ENCODE measurements at regions not wholly inside any gene's neighbourhood (a gene's known extent, or its start where the extent isn't known, plus 50 kb on each side); places are given as distances from the start of the nearest gene placed in this dataset.

GRCh38 chr5:143497749-143498148 is 94.3 kb upstream of the NR3C1 start:
- no peak for DNase-seq (ENCODE audit: extremely low read depth, insufficient read length)
- Histone ChIP-seq H3K27me3 (replicated peaks; ENCODE audit: control insufficient read depth, insufficient read depth, low read length) (no peaks in the 10 kb centered on the region), H3K4me3 (replicated peaks; ENCODE audit: low read depth, low read length) (no peak overlapping the region), H3K36me3 (ENCODE audit: control insufficient read depth, insufficient read depth, low read length) (no peaks in the 10 kb centered on the region)
- no peak for TF ChIP-seq CTCF (IDR thresholded peaks at IDR 0.05; ENCODE audit: insufficient read depth, low read length, poor library complexity, severe bottlenecking)

GRCh38 chr5:143496943-143497342 is 93.5 kb upstream of the NR3C1 start:
- H3K4me3 ChIP-seq (replicated peaks; ENCODE audit: low read depth, low read length) = no peak overlapping the region
- no peaks in the 10 kb centered on the region for H3K27me3 ChIP-seq (replicated peaks; ENCODE audit: control insufficient read depth, insufficient read depth, low read length)
- H3K36me3 ChIP-seq (ENCODE audit: control insufficient read depth, insufficient read depth, low read length) = no peaks in the 10 kb centered on the region
- TF ChIP-seq CTCF (IDR thresholded peaks at IDR 0.05; ENCODE audit: insufficient read depth, low read length, poor library complexity, severe bottlenecking) = no peak
- DNase-seq (ENCODE audit: extremely low read depth, insufficient read length) = no peak

GRCh38 chr5:143495821-143496275 is 92.4 kb upstream of the NR3C1 start:
- no peak for DNase-seq (ENCODE audit: extremely low read depth, insufficient read length)
- Histone ChIP-seq H3K36me3 (ENCODE audit: control insufficient read depth, insufficient read depth, low read length) (no peaks in the 10 kb centered on the region), H3K4me3 (replicated peaks; ENCODE audit: low read depth, low read length) (no peak overlapping the region), H3K27me3 (replicated peaks; ENCODE audit: control insufficient read depth, insufficient read depth, low read length) (no peaks in the 10 kb centered on the region)
- TF ChIP-seq CTCF (IDR thresholded peaks at IDR 0.05; ENCODE audit: insufficient read depth, low read length, poor library complexity, severe bottlenecking) = no peak

- TF ChIP-seq CTCF (IDR thresholded peaks at IDR 0.05; ENCODE audit: insufficient read depth, low read length, poor library complexity, severe bottlenecking) = no peak
- no peak for DNase-seq (ENCODE audit: extremely low read depth, insufficient read length)
- H3K27me3 ChIP-seq (replicated peaks; ENCODE audit: control insufficient read depth, insufficient read depth, low read length) = no peaks in the 10 kb centered on the region
- H3K4me3 ChIP-seq (replicated peaks; ENCODE audit: low read depth, low read length) = no peak overlapping the region
- H3K36me3 ChIP-seq (ENCODE audit: control insufficient read depth, insufficient read depth, low read length) = no peaks in the 10 kb centered on the region
Observed at GRCh38 chr5:143495110-143495509, 91.6 kb upstream of the NR3C1 start.

GRCh38 chr5:143494595-143494994 is 91.1 kb upstream of the NR3C1 start:
- DNase-seq (ENCODE audit: extremely low read depth, insufficient read length) = no peak
- no peak for TF ChIP-seq CTCF (IDR thresholded peaks at IDR 0.05; ENCODE audit: insufficient read depth, low read length, poor library complexity, severe bottlenecking)
- no peak overlapping the region for H3K4me3 ChIP-seq (replicated peaks; ENCODE audit: low read depth, low read length)

GRCh38 chr5:143494162-143494561 is 90.7 kb upstream of the NR3C1 start:
- no peaks in the 10 kb centered on the region for H3K36me3 ChIP-seq (ENCODE audit: control insufficient read depth, insufficient read depth, low read length)
- no peak overlapping the region for H3K4me3 ChIP-seq (replicated peaks; ENCODE audit: low read depth, low read length)
- no peak for TF ChIP-seq CTCF (IDR thresholded peaks at IDR 0.05; ENCODE audit: insufficient read depth, low read length, poor library complexity, severe bottlenecking)
- no peaks in the 10 kb centered on the region for H3K27me3 ChIP-seq (replicated peaks; ENCODE audit: control insufficient read depth, insufficient read depth, low read length)
- DNase-seq (ENCODE audit: extremely low read depth, insufficient read length) = no peak

More at GRCh38 chr5:143494595-143494994, 91.1 kb upstream of the NR3C1 start:
- no peaks in the 10 kb centered on the region for H3K27me3 ChIP-seq (replicated peaks; ENCODE audit: control insufficient read depth, insufficient read depth, low read length)
- no peaks in the 10 kb centered on the region for H3K36me3 ChIP-seq (ENCODE audit: control insufficient read depth, insufficient read depth, low read length)
